Upper lobe of left lung (tissue), 4 donors: ENCODE measurements at regions not wholly inside any gene's neighbourhood (a gene's known extent, or its start where the extent isn't known, plus 50 kb on each side); places are given as distances from the start of the nearest gene placed in this dataset.

Source experiments
- EP300 ChIP-seq, 4 donors: sonication (generic); formaldehyde crosslinking; IDR thresholded peaks; one replicate each; pipeline ENCODE4 v1.5.1; 2017; ENCODE audit warnings: antibody characterized with exemption in 4 of 4, control low read depth in 2 of 4
- POLR2A ChIP-seq, 4 donors: fragments of 450-650 bp; IDR thresholded peaks; one replicate each; pipeline ENCODE4 v1.5.1; 2016 to 2017; ENCODE audit warnings: antibody characterized with exemption in 4 of 4, mild to moderate bottlenecking in 2 of 4
- POLR2AphosphoS5 ChIP-seq, 2 donors: sonication (generic); formaldehyde crosslinking; IDR thresholded peaks; one replicate each; pipeline ENCODE4 v1.5.1; 2017; ENCODE audit warnings: antibody characterized with exemption in 2 of 2
- TF ChIP-seq, protein P1 (sequence below), 6 experiments: fragments of 450-650 bp in 4 of 6; fragments of 200-600 bp in 2 of 6; sonication (generic) in 2 of 6; IDR thresholded peaks; one replicate each; pipeline ENCODE4 v1.5.1; 2016 to 2019; ENCODE audit warnings: antibody characterized with exemption in 6 of 6

DNA sequence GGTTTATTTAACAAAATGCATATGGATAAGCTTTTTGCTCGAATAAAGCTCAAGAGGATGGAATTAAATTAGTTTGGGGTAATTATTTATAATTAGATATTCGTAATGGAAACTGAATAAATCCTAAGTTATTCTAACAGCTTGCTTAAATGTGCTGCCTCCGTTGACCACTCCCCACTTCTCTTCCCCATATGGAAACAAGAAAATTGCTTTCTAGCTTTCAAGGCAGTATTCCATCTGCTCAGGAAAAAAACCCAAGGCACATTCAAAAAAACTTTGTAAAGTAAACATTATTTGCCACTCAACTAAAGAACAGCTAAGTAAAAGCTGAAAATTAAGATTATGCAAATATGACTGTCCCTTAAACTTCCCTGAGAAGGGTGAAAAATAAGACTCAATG lies 369.2 kb downstream of the HAO1 start:
- TF ChIP-seq, protein P1, sequence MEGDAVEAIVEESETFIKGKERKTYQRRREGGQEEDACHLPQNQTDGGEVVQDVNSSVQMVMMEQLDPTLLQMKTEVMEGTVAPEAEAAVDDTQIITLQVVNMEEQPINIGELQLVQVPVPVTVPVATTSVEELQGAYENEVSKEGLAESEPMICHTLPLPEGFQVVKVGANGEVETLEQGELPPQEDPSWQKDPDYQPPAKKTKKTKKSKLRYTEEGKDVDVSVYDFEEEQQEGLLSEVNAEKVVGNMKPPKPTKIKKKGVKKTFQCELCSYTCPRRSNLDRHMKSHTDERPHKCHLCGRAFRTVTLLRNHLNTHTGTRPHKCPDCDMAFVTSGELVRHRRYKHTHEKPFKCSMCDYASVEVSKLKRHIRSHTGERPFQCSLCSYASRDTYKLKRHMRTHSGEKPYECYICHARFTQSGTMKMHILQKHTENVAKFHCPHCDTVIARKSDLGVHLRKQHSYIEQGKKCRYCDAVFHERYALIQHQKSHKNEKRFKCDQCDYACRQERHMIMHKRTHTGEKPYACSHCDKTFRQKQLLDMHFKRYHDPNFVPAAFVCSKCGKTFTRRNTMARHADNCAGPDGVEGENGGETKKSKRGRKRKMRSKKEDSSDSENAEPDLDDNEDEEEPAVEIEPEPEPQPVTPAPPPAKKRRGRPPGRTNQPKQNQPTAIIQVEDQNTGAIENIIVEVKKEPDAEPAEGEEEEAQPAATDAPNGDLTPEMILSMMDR (IDR thresholded peaks at IDR 0.05), result no peak
- no peak for TF ChIP-seq POLR2AphosphoS5 (IDR thresholded peaks at IDR 0.05)
- no peak for TF ChIP-seq POLR2A (IDR thresholded peaks at IDR 0.05)
- TF ChIP-seq EP300 (IDR thresholded peaks at IDR 0.05), result no peak
